Fibroblast of pulmonary artery (primary cell): ENCODE measurements at regions not wholly inside any gene's neighbourhood (a gene's known extent, or its start where the extent isn't known, plus 50 kb on each side); places are given as distances from the start of the nearest gene placed in this dataset.

Experiments used
- DNase-seq: peaks from one replicate; pipeline ENCODE4 v3.0.0-alpha.2; 2010; ENCODE audit warnings: low read depth
- H3K4me3 ChIP-seq: replicated peaks from 2 replicates; pipeline ENCODE4 v1.5.1; 2011; ENCODE audit warnings: low read depth, mild to moderate bottlenecking, control low read depth, low read length, moderate library complexity
- CTCF ChIP-seq: IDR thresholded peaks from 2 replicates; pipeline ENCODE4 v1.5.1; 2011; ENCODE audit warnings: mild to moderate bottlenecking, control low read depth, low read length, inconsistent platforms; ENCODE audit errors: missing control alignments

GRCh38 chr10:124184208-124184830 lies 90.9 kb upstream of the CHST15 start:
- TF ChIP-seq CTCF: no peak

GRCh38 chr10:124183617-124184016 lies 90.2 kb upstream of the CHST15 start:
- no peak overlapping the region for H3K4me3 ChIP-seq
- DNase-seq: no peak
- no peak for TF ChIP-seq CTCF

More at GRCh38 chr10:124184208-124184830, 90.9 kb upstream of the CHST15 start:
- H3K4me3 ChIP-seq: no peak overlapping the region
- no peak for DNase-seq

DNA sequence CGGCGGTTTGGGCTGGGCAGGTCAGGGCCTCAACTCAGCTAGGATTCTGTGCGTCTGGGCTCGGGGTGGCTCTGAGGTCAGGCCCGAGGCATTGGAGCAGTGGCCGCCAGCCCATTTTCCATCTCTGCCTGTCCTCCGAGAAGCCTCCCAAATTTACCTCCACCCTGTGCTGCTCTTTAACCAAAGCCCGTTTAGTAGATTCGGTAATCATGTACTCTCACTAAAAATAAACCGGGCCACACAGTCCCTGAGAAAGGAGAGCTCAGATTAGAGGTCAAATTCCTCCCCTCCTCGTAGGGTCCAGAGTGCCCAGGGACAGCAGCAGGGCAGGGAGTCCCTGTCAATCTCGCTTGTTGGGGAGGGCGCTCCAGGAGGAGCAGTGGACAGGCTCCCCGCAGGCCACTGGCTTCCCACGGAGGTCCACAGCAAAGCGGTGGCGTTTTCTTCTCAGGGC lies 88.7 kb upstream of the CHST15 start:
- no peak for DNase-seq
- no peak for TF ChIP-seq CTCF
- no peak overlapping the region for H3K4me3 ChIP-seq

DNA sequence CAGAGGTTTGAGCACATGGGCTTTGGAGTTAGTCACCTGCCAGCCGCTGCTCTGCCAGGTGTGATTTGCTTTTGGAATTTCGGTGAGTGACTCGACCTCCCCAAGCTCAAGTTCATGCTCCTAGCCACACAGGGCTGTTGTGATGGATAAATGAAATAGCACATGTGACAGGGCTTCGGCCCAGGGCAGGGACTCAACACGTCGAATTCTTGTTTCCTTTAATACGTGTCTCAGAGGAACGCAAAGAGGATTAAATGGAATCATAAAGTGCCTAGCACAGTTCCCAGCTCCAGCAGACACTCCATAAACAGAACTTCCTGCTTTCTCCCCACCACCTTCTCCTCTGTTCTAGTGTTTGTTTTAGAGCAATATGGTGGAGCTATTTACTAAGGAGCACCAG lies 88.3 kb upstream of the CHST15 start:
- TF ChIP-seq CTCF: no peak
- no peak overlapping the region for H3K4me3 ChIP-seq
- DNase-seq: no peak

GRCh38 chr10:124180947-124181549 lies 87.7 kb upstream of the CHST15 start:
- peak; percentile 6 for DNase-seq
- no peak for TF ChIP-seq CTCF
- H3K4me3 ChIP-seq: no peak overlapping the region

GRCh38 chr10:124180044-124180745 lies 86.8 kb upstream of the CHST15 start:
- no peak for TF ChIP-seq CTCF
- H3K4me3 ChIP-seq: no peak overlapping the region
- DNase-seq: no peak
